GM18511 (cell line): ENCODE measurements at regions not wholly inside any gene's neighbourhood (a gene's known extent, or its start where the extent isn't known, plus 50 kb on each side); places are given as distances from the start of the nearest gene placed in this dataset.

ENCODE experiments used
- ATAC-seq: cut with Tn5 transposase; IDR thresholded peaks from one replicate; pipeline ENCODE4 v1.9.1; 2021; ENCODE audit warnings: mild to moderate bottlenecking, moderate library complexity; ENCODE audit not compliant: unreplicated experiment

GRCh38 chr2:46239175-46239846 lies 57.9 kb upstream of the EPAS1 start:
- no peak for ATAC-seq

GRCh38 chr2:46239847-46240181 lies 57.4 kb upstream of the EPAS1 start:
- ATAC-seq, result no peak

GRCh38 chr2:46241344-46241743 lies 55.9 kb upstream of the EPAS1 start:
- no peak for ATAC-seq

GRCh38 chr2:46245869-46246268 lies 51.3 kb upstream of the EPAS1 start:
- no peak for ATAC-seq

DNA sequence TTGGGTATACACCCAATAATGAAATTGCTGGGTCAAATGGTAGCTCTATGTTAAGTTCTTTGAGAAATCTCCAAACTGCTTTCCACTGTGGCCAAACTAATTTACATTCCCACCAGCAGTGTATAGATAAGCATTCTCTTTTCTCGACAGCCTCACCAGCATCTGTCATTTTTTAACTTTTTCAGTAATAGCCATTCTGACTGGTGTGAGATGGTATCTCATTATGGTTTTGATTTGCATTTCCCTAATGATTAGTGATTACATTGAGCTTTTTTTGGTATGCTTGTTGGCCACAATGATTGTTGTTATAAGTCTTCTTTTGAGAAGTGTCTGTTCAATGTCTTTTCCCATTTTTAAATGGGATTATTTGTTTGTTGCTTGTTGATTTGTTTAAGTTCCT lies 50.4 kb upstream of the EPAS1 start:
- peak; percentile 90 for ATAC-seq
